ENCODE measurements at regions not wholly inside any gene's neighbourhood (a gene's known extent, or its start where the extent isn't known, plus 50 kb on each side); places are given as distances from the start of the nearest gene placed in this dataset.

DNA sequence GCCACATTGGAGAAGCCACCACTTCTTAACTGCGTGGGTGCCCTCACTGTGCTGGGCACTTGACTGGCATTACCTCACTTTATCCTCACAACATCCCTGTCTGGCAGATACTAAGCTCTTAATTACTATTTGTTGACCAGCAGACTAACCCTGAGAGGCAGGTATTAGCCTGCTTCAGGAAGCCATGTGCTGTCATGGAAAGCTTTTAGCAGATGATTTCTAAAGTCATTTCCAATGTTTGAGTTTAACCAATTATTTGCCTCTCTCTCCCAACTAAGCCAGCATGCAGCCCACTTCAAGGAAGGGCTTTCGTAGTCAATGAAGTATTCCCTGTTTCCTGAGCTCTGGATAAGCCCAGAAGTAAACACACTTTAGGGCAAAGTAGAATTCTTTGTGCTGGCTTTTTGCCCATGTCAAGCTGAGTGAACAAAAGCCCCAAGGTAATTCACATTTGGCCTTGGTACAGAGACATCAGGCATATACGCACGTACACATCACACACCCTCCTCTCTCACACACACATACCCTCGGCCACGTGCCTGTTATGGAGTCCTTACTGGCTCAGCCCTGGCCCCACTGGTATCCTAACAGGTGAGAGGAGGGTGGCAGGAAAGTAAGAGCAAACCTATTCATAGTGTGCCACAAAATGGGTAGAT is 108.6 kb downstream of the C1D start:
- Mint-ChIP-seq H3K36me3 (no peaks in the 10 kb centered on the region), H3K27me3 (ENCODE audit: low read depth in 3 of 3) (peaks cover 0 to 7% (median 4%) of the 10 kb centered on the region in 3 donors), H3K4me3 (no peak overlapping the region), H3K4me1 (no peaks in the 10 kb centered on the region), H3K9me3 (peaks cover 0 to 6% (median 0%) of the 10 kb centered on the region in 7 donors), H3K27ac (no peak overlapping the region)
- H3K79me2 ChIP-seq (ENCODE audit: insufficient read depth, low read length) = no peaks in the 10 kb centered on the region
- WGBS (ENCODE audit: insufficient coverage) = 96% methylated on average over 4 of the region's 6 CpGs
- no peaks in the 10 kb centered on the region for H3K36me3 ChIP-seq (replicated peaks in 1 of 2; ENCODE audit: control insufficient read depth in 1 of 2, insufficient read depth in 2 of 2, low read length in 2 of 2)
- H4K20me1 ChIP-seq (ENCODE audit: insufficient read depth, low read length) = no peaks in the 10 kb centered on the region
- H3K9ac ChIP-seq (ENCODE audit: insufficient read depth, low read length, poor library complexity, severe bottlenecking) = no peak overlapping the region
- no peak for DNase-seq
- no peak overlapping the region for H3K27ac ChIP-seq (ENCODE audit: low read depth in 1 of 2, low read length in 2 of 2)
- TF ChIP-seq, protein P1, sequence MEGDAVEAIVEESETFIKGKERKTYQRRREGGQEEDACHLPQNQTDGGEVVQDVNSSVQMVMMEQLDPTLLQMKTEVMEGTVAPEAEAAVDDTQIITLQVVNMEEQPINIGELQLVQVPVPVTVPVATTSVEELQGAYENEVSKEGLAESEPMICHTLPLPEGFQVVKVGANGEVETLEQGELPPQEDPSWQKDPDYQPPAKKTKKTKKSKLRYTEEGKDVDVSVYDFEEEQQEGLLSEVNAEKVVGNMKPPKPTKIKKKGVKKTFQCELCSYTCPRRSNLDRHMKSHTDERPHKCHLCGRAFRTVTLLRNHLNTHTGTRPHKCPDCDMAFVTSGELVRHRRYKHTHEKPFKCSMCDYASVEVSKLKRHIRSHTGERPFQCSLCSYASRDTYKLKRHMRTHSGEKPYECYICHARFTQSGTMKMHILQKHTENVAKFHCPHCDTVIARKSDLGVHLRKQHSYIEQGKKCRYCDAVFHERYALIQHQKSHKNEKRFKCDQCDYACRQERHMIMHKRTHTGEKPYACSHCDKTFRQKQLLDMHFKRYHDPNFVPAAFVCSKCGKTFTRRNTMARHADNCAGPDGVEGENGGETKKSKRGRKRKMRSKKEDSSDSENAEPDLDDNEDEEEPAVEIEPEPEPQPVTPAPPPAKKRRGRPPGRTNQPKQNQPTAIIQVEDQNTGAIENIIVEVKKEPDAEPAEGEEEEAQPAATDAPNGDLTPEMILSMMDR (IDR thresholded peaks at IDR 0.05) = no peak
- H3K9me3 ChIP-seq (replicated peaks in 1 of 2; ENCODE audit: control insufficient read depth in 1 of 2, insufficient read depth in 1 of 2, low read length in 2 of 2) = no peaks in the 10 kb centered on the region
- no peak overlapping the region for H3K4me2 ChIP-seq (replicated peaks; ENCODE audit: extremely low read depth, low read length, poor library complexity, severe bottlenecking)
- H2AFZ ChIP-seq (ENCODE audit: insufficient read depth, low read depth, low read length, poor library complexity, severe bottlenecking) = no peak overlapping the region
- no peaks in the 10 kb centered on the region for H3K27me3 ChIP-seq (ENCODE audit: control insufficient read depth in 2 of 2, insufficient read depth in 2 of 2, low read length in 2 of 2)
- H3K4me1 ChIP-seq (ENCODE audit: control insufficient read depth in 1 of 2, insufficient read depth in 2 of 2, low read length in 2 of 2) = no peaks in the 10 kb centered on the region
- no peak overlapping the region for H3K4me3 ChIP-seq (replicated peaks in 1 of 3; ENCODE audit: low read depth in 2 of 3, low read length in 3 of 3)
- intact Hi-C loops (cut with micrococcal nuclease) = no loop called here

DNA sequence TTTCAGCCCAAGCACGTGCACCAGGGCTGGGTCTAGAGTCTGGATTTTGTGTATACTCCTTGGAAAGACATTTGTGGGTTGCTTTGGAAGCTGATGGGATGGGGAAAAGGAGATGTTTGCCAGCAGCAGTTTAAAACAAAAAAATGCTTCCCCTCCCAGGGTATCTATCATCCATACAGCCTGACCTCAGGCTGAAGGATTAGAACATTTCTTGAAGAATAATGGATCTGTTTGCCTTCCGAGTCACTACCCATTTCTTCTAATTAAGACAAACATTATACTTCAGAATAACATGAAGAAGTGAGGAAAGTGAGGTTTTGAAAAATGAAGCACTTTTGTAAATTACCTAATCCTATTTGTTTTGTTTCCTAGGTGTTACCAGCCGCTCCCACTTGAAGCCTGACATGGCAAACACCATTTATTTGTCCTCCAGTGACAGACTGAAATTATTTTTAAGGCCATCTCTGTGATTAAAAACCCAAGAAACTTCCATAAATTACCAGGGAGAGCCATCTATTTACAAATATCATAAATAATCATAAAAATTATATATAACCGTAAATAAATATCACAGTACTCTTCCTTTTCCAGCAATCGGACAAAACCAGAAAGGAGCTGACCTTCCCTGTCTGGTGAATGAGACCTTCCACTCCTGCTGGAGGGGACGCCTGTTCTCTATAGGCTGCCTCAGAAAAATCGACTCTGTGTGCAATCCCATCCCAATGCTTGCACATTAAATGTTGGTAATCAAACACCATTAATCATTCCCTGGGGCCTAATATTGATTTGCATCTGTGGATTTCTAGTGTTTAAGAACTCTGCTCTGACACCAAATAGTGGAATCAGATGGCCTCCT is 106.8 kb downstream of the C1D start:
- DNase-seq = no peak
- intact Hi-C loops (cut with micrococcal nuclease) = no loop called here
- H3K79me2 ChIP-seq (ENCODE audit: insufficient read depth, low read length) = no peaks in the 10 kb centered on the region
- no peak overlapping the region for H3K4me3 ChIP-seq (replicated peaks in 1 of 3; ENCODE audit: low read depth in 2 of 3, low read length in 3 of 3)
- H3K9me3 Mint-ChIP-seq = peaks cover 0 to 6% (median 0%) of the 10 kb centered on the region in 7 donors
- no peak overlapping the region for H3K27ac ChIP-seq (ENCODE audit: low read depth in 1 of 2, low read length in 2 of 2)
- H3K9ac ChIP-seq (ENCODE audit: insufficient read depth, low read length, poor library complexity, severe bottlenecking) = no peak overlapping the region
- H3K4me2 ChIP-seq (replicated peaks; ENCODE audit: extremely low read depth, low read length, poor library complexity, severe bottlenecking) = no peak overlapping the region
- WGBS (ENCODE audit: insufficient coverage) = 94% methylated on average over 3 of the region's 7 CpGs
- no peaks in the 10 kb centered on the region for H3K36me3 ChIP-seq (replicated peaks in 1 of 2; ENCODE audit: control insufficient read depth in 1 of 2, insufficient read depth in 2 of 2, low read length in 2 of 2)
- H3K4me1 Mint-ChIP-seq = no peaks in the 10 kb centered on the region
- H3K27me3 Mint-ChIP-seq (ENCODE audit: low read depth in 3 of 3) = peaks cover 0 to 7% (median 3%) of the 10 kb centered on the region in 3 donors
- no peak overlapping the region for H3K4me3 Mint-ChIP-seq
- no peaks in the 10 kb centered on the region for H3K4me1 ChIP-seq (ENCODE audit: control insufficient read depth in 1 of 2, insufficient read depth in 2 of 2, low read length in 2 of 2)
- no peak overlapping the region for H3K27ac Mint-ChIP-seq
- no peaks in the 10 kb centered on the region for H3K36me3 Mint-ChIP-seq
- TF ChIP-seq, protein P1 (IDR thresholded peaks at IDR 0.05) = no peak
- H4K20me1 ChIP-seq (ENCODE audit: insufficient read depth, low read length) = no peaks in the 10 kb centered on the region
- no peaks in the 10 kb centered on the region for H3K9me3 ChIP-seq (replicated peaks in 1 of 2; ENCODE audit: control insufficient read depth in 1 of 2, insufficient read depth in 1 of 2, low read length in 2 of 2)
- no peak overlapping the region for H2AFZ ChIP-seq (ENCODE audit: insufficient read depth, low read depth, low read length, poor library complexity, severe bottlenecking)
- no peaks in the 10 kb centered on the region for H3K27me3 ChIP-seq (ENCODE audit: control insufficient read depth in 2 of 2, insufficient read depth in 2 of 2, low read length in 2 of 2)
